Right renal pelvis (tissue), 4 donors: ENCODE measurements at regions not wholly inside any gene's neighbourhood (a gene's known extent, or its start where the extent isn't known, plus 50 kb on each side); places are given as distances from the start of the nearest gene placed in this dataset.

Source experiments
- DNase-seq, 4 donors: peaks; one replicate each; pipeline ENCODE4 v3.0.0-alpha.2; 2013; ENCODE audit warnings: low read depth in 4 of 4, low spot score in 3 of 4, missing footprints in 1 of 4

- no peak for DNase-seq
These were observed 759.3 kb downstream of the BCL11B start for GRCh38 chr14:98512501-98513251.

- no peak for DNase-seq
These were observed 758.4 kb downstream of the BCL11B start for GRCh38 chr14:98513558-98513957.

DNA sequence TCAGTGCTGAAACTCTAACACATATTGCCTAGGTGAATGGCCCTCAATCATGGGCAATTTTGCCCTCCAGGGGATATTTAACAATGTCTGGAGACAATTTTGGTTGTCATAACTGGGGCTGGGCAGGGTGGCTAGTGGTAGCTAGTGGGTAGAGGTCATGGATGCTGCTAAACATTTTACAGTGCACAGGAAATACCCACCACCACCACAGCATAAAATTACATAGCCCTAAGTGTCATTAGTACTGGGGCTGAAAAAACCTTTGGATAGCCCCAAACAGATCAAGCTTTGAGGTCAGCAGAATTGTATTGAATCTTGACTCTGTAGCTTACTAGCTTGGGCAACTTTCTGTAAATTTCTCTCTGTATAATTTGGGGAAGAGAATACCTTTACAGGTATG is 758.0 kb downstream of the BCL11B start:
- DNase-seq, result no peak

DNA sequence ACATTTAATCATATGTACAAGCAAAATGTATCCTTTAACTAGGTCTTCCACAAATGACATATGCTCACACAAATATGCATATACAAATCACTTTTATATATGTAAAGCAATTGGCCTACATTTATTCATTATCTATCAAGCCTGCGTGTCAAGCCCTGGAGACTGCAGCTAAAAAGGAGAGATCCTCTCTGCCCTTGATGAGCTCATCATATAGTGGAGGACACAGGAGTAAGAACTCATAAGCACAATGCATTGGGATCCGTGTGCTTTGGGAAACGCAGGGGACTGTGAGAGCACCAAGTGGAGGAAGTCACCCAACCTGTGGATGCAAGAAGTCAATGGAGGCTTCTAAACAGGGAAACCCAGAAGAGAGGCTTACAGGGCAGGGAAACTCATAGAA is 735.7 kb downstream of the BCL11B start:
- DNase-seq, result no peak

DNA sequence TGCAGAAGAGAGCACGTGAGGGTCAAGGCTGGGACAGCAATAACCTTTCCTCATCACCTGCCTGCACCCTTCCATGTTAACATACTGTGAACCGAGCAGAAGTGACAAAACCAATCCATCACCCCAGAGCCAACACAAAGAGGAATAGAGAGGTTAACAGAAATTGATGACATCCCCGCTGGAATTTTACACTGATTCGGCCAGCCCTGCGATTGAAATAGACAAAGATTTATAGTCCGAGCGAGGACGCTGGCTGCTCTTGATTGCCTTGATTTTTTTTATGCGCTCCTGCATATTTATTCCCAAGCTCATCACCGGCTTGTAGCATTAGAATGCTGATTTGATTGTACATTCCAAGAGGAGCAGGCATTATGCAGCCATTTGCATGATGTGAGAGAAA is 729.7 kb downstream of the BCL11B start:
- DNase-seq, result no peak

DNA sequence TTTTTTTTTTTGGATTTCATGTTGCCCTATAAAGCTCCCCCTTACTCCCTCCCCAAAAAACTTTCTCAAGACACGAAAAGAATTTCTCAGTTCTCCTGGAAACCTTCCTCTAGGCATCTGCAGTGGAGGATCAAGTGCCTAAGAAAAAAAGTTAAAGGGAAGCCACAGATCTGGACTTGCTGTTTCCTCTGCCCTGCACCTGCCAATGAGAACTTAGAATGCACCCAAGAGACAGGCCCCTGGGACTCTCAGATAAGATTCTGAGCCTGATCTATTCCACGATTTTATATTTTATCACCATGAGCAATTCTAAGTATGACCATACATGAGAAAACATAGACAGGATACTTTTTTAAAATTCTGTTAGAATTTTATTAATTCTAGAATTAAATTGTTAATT is 728.9 kb downstream of the BCL11B start:
- no peak for DNase-seq

- DNase-seq, result no peak
These were observed 727.8 kb downstream of the BCL11B start for GRCh38 chr14:98544174-98544573.

DNA sequence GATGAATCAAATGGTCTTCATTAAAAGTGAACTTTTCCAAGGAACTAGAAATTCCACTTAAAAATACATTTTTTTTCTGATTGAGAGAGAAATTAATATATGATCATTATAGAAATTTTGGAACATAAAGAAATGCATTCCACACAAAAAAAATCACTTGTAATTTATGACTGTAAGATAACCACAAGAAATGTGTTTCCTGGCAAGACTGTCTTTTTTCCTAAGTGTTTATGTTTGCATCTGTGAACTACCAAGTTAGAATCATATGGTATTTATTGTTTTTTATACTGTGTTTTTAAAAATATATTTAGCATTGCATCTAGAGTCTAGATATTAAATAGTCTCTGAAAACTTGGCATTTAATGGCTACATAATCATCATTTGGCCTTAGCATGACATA is 726.8 kb downstream of the BCL11B start:
- no peak for DNase-seq

GRCh38 chr14:98548071-98548686 is 723.8 kb downstream of the BCL11B start:
- DNase-seq, result no peak

DNA sequence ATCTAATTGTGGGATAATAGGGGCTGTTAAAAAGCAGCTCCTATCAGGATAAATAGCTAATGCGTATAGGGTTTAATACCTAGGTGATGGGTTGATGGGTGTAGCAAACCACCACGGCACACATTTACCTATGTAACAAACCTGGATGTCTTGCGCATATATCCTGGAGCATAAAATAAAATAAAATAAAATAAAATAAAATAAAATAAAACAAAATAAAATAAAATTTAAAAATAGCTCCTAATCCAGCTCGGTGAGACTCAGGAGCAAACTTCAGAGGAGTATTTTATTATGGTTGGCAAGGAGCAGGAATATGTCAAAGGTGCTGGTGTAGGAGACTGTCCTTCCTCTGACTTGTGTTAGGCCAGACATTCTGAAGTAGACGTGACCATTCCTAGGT is 721.0 kb downstream of the BCL11B start:
- no peak for DNase-seq

DNA sequence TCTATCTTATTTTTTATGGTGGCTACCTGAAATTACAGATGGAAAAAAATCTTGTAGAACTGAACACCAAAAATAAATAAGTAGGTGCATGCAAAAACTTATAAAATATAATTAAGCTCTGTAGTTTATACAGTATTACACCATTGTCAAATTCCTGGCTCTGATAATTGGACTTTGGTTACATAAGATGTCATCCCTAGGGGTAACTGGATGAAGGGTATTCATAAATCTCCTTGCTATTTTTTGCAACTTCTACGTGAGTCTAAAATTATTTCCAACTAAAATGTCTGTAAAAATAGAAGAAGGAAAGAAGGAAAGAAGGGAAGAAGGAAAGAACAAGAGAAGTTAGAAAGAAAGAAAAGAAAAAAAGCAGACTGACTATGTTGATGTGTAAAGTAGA is 716.6 kb downstream of the BCL11B start:
- no peak for DNase-seq

DNA sequence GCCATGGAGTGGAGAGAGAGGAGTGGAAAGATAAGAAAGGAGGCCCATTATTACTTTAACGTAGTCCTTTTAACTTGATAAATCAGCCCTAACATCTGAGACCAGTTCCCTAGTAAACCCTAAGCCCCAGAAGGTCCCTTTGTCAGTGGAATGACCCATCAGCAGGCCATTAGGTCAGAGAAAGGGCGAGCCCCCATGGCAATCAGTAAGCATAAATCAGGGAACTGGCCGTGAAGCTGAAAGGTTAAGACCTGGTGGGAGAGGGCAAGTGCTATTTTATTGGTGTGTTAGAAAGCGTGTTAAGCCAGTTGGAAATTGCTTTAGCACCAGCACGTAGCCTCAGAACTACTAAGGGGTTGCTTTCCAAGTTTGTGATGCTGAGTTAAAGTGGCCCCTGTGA is 708.0 kb downstream of the BCL11B start:
- DNase-seq, result no peak

- no peak for DNase-seq
These were observed 707.5 kb downstream of the BCL11B start for GRCh38 chr14:98564541-98564940.

- no peak for DNase-seq
These were observed 700.9 kb downstream of the BCL11B start for GRCh38 chr14:98571104-98571503.

DNA sequence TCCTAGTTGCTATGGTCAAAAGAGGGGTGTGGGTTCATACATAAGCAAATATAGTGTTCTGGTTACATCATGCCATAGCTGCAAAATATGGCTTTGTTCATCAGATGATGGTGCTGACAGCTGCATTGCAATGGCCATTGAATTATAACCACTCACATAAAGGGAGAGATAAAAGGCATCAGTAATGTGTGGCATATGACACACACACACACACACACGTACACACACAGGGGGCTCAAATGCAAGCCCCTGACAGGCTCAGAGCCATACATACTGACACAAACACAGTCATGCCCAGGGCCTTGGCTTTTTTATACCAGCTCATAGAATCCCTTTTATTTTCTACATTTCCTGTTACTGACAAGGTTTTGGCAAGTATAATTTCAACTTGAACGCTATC is 698.9 kb downstream of the BCL11B start:
- DNase-seq, result no peak

DNA sequence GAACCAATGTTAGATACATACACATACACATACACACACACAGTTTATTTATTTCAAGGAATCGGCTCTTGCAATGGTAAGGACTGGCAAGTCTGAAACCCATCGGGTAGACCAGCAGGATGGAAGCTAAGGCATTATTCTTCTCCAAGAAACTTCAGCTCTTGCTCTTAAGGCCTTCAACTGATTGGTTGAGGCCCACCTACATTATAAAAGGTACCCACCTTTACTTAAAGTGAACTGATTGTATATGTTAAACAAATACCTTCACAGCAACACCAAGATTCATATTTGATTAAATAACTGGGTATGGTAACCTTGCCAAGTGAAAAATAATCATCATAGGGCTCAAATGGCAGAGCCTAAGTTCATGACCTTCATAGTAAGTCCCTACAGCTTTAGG is 695.5 kb downstream of the BCL11B start:
- DNase-seq, result no peak

DNA sequence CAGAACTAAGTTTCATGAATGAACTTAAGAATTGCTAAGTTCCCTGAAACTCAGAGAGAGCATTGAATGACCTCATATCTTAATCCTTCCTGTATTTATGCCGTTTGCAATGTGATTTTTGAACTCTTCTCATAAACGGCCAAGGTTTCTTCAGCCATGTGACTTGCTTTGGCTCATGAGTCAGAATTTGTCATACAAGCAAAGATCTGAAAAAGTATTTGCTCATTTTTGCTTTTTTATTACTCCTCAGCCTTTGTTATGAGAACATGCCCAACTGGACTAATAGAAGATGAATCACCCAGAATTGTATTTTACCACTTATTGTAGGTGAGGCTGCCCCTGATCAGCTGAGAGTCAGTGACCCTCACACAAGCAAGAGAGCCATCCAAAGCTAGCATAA is 693.8 kb downstream of the BCL11B start:
- DNase-seq, result no peak

GRCh38 chr14:98579140-98579539 is 692.9 kb downstream of the BCL11B start:
- DNase-seq, result no peak

- DNase-seq, result peak in 3 of 4 donors; percentile 22 to 43 (median 38)
These were observed 691.8 kb downstream of the BCL11B start for GRCh38 chr14:98580131-98580678.

DNA sequence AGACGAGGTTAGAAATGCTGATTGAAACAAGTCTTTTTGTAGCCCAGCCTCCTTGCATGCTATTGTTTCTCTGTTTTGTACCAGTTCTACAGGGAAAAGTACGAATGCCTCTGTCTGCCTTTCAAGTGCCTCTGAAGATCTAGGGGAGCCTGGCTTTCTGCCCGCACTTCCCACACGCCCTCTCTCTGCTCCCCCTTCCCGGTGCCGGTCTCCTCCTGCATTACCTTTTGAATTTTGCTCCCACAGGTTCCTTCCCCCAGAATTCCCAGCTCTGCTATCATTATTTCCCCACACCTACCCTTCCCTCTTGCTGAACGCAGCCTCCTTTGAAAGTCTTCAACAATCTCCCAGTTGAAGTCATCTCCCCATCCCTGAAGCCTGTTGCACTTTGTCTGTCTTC is 689.7 kb downstream of the BCL11B start:
- DNase-seq, result no peak

GRCh38 chr14:98591161-98591560 is 680.8 kb downstream of the BCL11B start:
- no peak for DNase-seq

GRCh38 chr14:98592611-98593170 is 679.3 kb downstream of the BCL11B start:
- no peak for DNase-seq
